K562 (cell line): ENCODE measurements at regions not wholly inside any gene's neighbourhood (a gene's known extent, or its start where the extent isn't known, plus 50 kb on each side); places are given as distances from the start of the nearest gene placed in this dataset.

Source experiments
- DPF2 ChIP-seq: fragments of 450-650 bp; IDR thresholded peaks from 2 replicates; pipeline ENCODE4 v1.6.1; 2016
- EZH2 ChIP-seq: IDR thresholded peaks from 2 replicates; pipeline ENCODE4 v1.6.1; 2012; ENCODE audit warnings: low read depth, mild to moderate bottlenecking, inconsistent platforms, low read length, borderline replicate concordance
- NRF1 ChIP-seq, 2 experiments: fragments of 450-650 bp; IDR thresholded peaks in 1 of 2; conservative IDR thresholded peaks in 1 of 2; 2 replicates each; pipeline ENCODE4 v1.6.1; 2014; ENCODE audit warnings: mild to moderate bottlenecking in 2 of 2
- RFX7 ChIP-seq: fragments of 250-450 bp; sonication (Bioruptor Pico); IDR thresholded peaks from 2 replicates; pipeline ENCODE4 v1.5.1; 2021; ENCODE audit warnings: mild to moderate bottlenecking
- ZNF124 ChIP-seq: sonication (generic); formaldehyde crosslinking; IDR thresholded peaks from 2 replicates; pipeline ENCODE4 v1.8.1; 2022; ENCODE audit warnings: missing genetic modification reagents
- ZNF274 ChIP-seq: IDR thresholded peaks from 2 replicates; pipeline ENCODE4 v1.6.1; 2011; ENCODE audit warnings: low read depth, mild to moderate bottlenecking, low read length, moderate library complexity, borderline replicate concordance
- TF ChIP-seq, protein P1 (sequence below), 2 experiments: fragments of 450-650 bp in 1 of 2; sonication (generic) in 1 of 2; formaldehyde crosslinking; conservative IDR thresholded peaks; 2 replicates each; pipeline versions ENCODE4 v1.4.0 to v1.8.1; 2020 to 2022; ENCODE audit warnings: mild to moderate bottlenecking in 1 of 2, missing genetic modification reagents in 1 of 2
- TF ChIP-seq, protein P2 (sequence below), 3 experiments: IDR thresholded peaks in 2 of 3; conservative IDR thresholded peaks in 1 of 3; 2 replicates each; pipeline ENCODE4 v1.5.1; 2011 to 2012; ENCODE audit warnings: low read length in 3 of 3, mild to moderate bottlenecking in 3 of 3, control low read depth in 2 of 3, improper control_type of control experiment in 1 of 3, inconsistent platforms in 1 of 3, low read depth in 1 of 3, mixed read lengths in 1 of 3, moderate library complexity in 1 of 3; ENCODE audit not compliant: insufficient read depth in 2 of 3

DNA sequence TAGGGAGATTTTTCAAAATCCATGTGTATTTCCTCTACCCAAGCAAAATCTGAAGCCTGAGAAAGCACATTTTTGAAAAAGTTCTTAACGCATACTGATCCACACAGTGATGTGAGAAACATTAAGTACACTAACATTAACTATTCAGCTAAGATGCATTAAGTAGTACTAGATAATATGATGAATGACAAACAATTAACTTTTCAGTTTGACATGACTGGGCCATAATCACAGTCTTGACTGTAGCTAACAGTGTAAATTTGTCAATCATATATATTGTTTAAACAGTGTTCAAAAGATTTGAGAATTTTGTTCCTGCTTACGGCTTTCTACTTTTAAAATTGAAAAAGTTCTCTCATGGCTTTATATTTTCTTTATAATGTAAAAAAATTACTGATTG is 72.0 kb downstream of the CNTN3 start:
- no peak for TF ChIP-seq NRF1 (conservative IDR thresholded peaks at IDR 0.05 in 1 of 2, IDR thresholded peaks at IDR 0.05 in 1 of 2)
- TF ChIP-seq, protein P1, sequence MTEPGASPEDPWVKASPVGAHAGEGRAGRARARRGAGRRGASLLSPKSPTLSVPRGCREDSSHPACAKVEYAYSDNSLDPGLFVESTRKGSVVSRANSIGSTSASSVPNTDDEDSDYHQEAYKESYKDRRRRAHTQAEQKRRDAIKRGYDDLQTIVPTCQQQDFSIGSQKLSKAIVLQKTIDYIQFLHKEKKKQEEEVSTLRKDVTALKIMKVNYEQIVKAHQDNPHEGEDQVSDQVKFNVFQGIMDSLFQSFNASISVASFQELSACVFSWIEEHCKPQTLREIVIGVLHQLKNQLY (CRISPR knock-in tag; conservative IDR thresholded peaks at IDR 0.05), result no peak
- TF ChIP-seq, protein P2, sequence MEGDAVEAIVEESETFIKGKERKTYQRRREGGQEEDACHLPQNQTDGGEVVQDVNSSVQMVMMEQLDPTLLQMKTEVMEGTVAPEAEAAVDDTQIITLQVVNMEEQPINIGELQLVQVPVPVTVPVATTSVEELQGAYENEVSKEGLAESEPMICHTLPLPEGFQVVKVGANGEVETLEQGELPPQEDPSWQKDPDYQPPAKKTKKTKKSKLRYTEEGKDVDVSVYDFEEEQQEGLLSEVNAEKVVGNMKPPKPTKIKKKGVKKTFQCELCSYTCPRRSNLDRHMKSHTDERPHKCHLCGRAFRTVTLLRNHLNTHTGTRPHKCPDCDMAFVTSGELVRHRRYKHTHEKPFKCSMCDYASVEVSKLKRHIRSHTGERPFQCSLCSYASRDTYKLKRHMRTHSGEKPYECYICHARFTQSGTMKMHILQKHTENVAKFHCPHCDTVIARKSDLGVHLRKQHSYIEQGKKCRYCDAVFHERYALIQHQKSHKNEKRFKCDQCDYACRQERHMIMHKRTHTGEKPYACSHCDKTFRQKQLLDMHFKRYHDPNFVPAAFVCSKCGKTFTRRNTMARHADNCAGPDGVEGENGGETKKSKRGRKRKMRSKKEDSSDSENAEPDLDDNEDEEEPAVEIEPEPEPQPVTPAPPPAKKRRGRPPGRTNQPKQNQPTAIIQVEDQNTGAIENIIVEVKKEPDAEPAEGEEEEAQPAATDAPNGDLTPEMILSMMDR (IDR thresholded peaks at IDR 0.05 in 2 of 3, conservative IDR thresholded peaks at IDR 0.05 in 1 of 3; ENCODE audit: insufficient read depth in 2 of 3, low read depth in 1 of 3, low read length in 3 of 3), result no peak
- no peak for TF ChIP-seq ZNF274
- no peak for TF ChIP-seq RFX7 (CRISPR knock-in tag)
- no peak for TF ChIP-seq ZNF124 (CRISPR knock-in tag)
- no peak for TF ChIP-seq DPF2
- no peak for TF ChIP-seq EZH2
